IPS-NIHi11 (cell line): ENCODE measurements at regions not wholly inside any gene's neighbourhood (a gene's known extent, or its start where the extent isn't known, plus 50 kb on each side); places are given as distances from the start of the nearest gene placed in this dataset.
"Not testable (repeated sequence)": the region's sequence is repeated elsewhere in the genome, so short reads cannot be mapped to it uniquely, and the experiment has no call there.

Experiments
- DNase-seq: peaks from one replicate; pipeline ENCODE4 v3.0.0; 2012; ENCODE audit warnings: mixed read lengths, low spot score

DNA sequence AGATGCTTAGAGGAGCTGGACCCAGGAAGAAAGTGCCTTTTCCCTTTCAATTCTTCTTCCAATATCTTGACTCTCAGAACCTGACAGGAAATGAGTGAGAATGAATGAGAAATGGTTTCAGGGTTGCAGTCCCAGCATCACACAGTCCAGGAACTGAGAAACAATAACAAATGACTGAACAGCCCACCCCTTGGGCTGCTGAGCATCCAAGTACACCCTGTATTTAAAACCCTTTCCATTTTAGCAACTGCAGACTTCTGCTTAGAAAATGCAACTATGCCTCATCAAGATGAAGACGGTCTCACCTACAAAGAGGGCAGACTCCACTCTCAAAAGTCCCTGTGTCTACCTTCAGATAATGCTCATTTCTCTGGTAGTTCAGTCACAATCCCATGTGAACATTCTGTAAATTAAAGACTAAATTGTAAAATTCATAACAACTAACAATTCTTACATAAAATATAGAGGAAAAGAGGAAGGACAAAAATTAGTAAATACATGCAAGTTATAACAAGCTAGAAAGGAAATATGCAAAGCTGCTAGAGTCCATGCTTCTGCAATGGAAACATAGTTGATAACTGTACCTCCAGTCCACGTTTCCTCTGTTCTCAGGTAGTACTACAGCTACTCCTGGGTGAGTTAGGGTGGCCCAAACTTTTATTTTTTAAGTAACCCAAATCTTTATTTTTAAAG, 316.5 kb downstream of the ICE1 start:
- no peak for DNase-seq

DNA sequence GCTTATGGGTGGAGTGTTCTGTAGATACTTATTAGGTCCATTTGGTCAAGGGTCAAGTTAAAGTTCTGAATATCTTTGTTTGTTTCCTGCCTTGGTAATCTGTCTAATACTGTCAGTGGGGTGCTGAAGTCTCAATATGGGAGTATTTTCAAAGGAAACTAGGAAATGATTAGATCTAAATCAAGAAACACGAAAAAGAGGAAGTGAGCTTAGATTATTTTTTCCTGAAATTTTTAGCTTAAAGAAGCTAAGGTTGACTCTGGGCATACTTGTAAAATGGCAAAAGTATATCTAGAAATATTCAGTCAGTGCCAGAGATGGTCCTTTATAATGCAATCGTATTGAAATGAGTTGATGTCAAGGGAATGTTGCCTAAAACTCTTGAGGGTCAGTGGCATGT, 313.5 kb downstream of the ICE1 start:
- DNase-seq, result no peak

DNA sequence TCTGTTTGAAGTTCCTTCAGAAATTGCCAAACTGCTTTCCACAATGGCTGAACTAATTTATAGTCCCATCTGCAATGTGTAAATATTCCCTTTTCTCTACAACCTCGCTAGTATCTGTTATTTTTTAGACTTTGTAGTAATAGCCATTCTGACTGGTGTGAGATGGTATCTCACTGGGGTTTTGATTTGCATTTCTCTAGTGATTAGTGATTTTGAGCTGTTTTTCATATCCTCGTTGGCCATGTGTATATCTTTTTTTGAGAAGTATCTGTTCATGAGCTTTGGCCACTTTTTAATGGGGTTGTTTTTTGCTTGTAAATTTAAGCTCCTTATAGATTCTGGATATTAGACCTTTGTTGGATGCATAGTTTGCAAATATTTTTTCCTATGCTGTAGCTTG, 310.6 kb downstream of the ICE1 start:
- DNase-seq, result not testable (repeated sequence)

DNA sequence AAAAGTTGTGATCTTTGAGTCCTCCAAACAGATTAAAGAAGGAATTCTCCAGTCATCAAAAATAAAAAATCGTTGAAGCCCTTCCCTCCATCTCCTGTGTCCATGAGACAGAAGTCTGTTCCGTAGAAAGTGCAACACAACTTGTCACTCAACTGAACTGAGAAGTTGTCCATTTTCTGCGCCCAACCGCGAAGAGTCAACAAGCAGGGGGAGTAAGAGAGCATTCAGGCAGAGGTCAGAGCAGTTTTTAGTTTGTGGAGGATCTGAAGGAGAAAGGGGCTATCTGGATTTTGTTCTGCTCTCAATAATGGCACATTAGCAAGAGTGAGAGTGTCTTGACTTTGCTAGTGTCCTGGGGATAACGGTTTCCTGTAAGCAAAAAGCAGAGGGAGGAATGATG, 303.9 kb downstream of the ICE1 start:
- DNase-seq, result no peak

DNA sequence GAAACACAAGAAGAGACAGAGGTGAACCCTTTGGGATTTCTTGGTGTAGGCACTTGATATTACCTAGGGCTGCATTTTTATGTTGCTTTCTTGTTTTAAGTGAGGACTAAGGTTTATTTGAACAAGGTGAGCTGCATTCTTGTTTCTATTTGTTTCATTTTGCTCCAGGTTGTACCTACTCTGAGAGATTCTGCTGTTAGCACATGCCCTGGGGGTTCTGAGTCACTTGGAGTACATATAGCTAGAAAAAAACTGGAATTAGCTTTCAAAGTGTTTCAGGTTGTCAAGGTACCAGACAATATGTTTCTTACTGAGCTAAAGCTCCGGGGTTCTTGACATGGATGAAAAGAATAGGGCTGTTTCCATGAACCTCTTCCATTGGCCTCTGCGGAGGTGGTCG, 299.4 kb downstream of the ICE1 start:
- no peak for DNase-seq

DNA sequence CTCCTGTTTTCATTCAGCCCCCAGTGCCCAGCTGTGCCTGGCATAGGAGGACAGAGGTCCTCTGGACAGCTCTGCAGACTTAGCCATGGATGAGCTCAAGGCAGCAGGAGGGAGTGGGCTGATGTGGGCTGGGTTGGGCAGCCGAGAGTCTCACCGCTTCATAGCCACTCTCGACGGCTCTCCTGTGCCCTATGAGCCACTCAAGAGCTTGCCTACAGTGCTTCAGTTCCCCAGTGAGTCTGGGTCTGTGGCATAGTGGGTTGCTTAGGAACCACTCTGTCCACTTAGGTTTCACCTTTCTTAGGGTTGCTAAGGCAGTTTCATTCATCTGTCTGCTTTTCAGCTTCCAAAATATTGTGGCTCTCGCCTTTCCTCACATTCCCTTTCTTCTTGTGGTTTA, 296.8 kb downstream of the ICE1 start:
- DNase-seq, result no peak

DNA sequence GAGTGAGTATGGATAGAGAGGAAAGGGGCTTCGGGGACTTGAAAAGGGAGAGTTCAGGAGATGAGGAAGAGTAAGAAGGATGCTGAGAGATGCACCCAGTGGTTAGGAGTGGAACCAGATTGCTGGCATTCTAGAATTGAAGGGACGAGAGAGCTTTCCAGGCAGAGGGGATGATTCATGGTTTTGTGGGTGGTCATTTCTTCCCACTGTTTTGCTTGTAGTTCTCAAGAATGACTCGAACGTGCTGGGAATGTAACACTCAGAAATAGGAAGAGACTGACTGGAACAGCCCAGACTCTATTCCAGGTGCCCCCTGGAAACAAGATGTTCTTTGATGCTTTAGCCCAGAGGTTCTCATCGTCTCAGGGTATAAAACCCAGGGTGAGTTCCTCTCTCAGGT, 294.2 kb downstream of the ICE1 start:
- no peak for DNase-seq

DNA sequence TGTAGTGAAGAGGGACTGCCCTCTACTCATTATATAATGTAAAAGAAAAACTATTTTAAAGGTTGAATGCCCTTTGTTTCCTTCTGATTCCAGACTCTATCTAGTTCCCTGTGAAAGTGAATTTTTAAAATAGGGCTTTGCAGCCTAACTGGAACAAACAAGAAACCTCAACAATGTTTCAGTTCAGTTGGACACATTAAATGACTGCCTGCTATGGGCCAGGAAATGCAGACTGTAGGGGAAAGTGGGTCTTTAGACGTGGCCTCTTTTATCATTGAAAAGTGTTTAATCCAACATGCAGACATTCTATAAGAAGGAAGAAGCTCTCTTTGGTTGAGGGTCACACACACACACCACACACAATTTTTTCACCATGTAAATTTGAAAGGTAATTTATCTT, 289.1 kb downstream of the ICE1 start:
- no peak for DNase-seq

DNA sequence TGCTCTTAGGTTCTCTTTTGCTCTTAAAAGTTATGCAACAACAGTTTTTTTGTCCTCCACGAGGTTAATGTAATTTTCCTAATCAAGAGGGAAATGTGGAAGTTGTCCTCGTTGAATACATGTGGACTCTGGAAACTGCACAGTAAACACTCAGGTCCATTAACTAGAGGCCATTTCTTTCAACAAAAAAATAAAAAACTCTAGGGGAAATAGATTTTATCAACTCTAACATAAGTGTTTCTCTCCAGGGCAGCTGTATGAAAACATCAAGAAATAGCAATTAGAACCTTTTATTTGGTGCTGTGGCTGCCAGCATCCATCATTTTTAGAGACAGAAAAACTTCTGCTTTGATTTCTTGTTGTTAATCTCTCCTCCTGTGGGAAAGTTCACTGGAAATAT, 288.6 kb downstream of the ICE1 start:
- DNase-seq, result no peak

DNA sequence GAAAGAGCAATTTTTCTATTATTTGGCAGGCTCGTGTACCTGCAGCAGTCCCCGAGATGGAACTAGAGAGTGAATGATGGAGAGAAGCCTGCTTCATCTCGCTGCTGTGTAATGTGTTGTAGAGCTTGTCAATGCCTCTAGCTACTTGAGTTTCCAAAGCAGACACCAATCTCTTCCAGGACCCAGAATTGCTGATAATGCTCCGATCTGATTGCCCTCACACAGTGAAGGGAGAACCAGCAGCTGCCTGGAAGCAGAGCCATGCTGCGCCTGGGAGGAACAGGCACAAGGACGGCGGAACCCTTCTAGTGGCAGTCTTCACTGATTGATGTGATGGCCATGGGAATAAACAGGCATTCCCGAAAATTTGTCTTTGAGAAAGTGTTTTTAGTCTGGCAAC, 288.0 kb downstream of the ICE1 start:
- DNase-seq, result no peak

DNA sequence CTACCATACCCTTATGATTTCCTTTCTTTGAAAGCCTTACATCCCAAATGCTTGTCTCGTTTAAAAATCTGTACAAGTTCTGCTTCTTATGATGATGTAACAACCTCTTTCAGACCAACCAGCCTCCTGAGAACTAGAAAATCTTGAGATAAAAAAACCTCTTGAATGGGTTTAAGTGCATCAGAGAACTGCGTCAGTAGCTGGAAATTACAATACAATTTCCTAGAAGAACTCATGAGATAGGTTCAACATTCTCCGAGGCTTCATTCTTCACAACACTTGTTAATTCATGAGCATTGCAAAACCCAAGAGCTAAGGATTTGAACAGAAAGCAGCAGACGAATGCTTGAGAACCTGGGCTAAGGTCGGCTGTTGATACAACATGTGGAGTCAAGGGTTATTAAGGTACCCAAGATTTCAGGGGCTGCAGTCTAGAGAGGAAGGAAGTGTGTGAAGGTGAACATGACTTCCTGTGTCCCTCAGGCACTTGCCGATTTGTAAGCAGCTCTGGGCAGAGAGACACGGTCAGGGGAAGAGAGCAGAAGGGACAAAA, 286.0 kb downstream of the ICE1 start:
- DNase-seq, result no peak

DNA sequence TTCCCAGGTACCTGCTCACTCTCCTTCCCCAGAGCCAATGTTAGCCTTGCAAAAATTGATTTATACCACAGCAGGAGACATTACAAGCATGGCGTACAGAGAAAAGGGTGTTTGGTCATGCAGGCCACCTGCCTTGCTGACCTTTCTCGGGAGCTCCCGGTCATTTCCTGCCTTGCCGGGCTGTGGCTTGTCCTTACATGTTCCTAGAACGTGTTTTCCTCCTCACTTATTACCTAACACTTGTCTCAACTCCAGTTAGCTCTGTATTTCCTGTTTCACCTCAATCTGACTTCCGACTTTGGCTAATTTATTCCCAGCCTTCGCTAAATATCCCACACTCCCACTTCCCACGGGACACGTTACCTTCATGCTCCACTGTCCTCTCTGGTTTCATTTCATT, 282.5 kb downstream of the ICE1 start:
- no peak for DNase-seq

DNA sequence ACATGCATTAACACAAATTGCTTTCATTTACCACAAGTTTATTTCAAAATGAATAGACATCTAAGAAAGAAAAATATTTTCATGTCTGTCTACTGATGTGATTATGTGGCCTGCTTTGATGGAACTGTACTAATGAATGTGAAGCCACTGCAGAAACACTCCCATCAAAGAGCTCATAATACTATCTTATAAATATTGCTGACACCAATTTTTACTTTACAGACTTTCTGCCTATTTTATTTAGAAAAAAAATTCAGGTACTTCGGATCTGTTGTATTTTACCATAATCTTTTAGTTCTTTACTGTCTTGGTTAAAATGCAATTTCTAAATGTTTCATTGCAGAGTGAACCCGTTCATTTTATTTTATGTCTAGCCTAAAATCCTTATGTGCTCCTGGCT, 281.9 kb downstream of the ICE1 start:
- DNase-seq, result no peak

DNA sequence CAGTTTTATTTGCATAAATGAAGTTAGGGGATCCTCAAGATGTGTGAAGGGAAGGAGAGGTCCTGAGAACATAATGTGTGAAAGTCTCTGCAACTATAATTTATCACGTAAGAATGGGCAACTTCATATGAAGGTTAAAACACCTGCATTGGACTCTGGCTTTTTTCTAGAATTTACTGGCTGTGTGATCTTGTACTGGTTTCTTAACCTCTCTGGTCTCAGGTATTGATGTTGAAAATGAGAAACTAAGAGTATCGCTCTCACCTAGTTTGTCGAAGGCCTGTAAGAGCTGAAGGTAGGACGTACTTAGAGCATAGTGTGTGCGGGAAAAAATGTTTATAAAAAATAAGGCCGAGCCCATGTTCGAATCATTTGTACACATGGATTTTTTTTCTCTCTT, 280.5 kb downstream of the ICE1 start:
- no peak for DNase-seq

DNA sequence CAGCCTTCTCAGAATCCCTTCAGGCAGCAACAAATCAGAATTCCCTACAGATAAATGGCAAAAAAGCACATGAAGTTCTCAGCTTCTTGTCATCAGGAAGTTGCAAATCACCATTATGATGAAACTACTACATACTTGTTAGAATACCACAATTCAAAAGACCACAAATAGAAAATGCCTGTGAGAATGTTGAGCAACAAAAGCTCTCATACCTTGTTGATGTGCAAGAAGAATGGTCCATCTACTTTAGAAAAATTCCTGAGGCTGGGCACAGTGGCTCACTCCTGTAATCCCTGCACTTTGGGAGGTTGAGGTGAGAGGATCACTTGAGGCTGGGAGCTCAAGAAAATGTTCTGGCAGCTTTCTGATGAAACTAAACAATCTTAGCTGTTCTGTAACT, 278.1 kb downstream of the ICE1 start:
- DNase-seq, result no peak

DNA sequence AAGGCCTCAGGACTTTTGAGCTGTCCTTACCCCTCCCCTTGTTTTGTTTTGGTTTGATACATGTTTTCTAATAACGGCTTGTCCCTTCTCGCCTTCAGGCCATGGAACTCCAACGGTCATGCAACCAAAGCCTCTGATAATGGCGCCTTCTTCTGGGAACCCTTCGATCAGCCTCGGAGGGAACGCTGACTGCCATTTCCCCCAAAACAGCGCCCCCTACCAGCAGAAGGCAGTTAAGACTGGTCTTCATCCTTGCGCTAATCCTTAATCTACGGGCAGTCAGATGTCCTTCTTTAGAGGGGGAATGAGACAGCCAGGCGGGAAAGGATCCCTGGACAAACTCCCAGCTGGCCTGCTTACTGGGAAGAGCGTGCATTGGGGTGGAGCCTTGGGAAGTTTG, 276.6 kb downstream of the ICE1 start:
- DNase-seq, result peak; percentile 18

DNA sequence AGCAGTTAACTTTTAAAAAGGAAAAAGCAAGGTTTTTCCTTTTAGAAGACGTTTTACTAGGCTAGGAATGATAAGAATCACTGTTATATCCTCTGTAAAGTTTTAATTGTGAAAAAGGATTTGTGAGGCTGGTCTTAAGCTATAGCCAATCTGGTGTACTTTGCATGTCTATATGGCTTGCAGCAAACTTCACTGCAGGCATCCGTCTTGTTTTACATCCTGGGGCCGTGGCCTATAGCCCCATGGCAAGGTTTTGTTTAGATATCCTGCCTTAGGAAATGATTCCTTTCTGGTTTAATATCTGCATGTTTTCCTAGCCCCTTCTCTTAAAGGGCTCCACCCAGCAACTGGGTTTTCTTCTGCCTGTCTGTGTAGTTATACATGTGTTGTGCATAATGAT, 272.8 kb downstream of the ICE1 start:
- no peak for DNase-seq

DNA sequence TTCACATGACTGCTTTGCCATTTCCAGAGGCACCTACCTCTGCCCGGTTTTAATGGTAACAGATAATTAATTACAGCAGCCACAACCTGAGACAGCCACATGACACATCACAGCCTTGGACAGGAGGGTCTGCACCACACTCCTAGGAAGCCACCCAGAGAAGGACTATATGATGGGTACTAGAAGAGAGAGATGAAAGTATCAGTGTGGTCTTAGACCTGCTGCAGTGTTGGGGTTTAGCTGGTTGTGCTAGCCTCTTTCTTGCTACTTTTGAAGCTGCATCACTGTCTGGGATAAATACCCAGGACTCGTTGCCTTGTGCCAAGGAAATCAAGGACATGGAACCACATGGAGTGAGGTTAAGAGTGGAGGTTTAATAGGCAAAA, 266.4 kb downstream of the ICE1 start:
- DNase-seq, result no peak

DNA sequence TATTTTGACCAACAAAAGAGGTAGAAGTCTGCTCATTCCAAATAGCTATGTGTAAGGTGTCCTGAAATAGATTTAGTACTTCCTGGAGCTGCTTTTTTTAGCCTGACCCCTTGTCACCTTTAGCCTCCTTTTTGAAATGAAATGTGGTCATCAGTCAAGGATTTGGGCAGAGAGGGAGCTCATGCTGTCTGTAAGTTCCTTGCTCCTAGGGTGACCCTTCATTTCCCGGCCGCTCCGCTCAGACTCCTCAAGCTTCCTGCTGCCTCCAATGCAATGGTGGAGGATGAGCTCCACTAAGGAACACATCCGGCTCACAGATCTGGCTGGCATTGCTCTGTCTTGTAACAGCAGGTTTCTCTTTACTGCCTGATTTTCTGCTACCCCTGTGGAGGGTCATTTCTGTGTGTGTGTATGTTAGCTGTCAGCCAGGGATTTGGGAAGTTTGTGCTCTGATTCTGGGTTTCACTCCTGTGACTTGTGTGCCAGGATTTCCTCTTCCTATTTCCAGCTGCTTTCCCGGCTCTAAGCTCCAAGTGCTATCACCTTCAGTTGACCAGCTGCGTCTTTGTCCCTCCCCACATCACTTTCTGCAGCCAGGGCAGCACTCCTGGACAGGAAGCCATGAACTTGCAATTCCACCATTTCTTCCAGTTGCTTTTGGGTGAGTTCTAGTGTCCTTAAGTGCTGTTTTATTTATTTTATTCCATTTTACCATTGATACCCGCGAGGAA, 265.9 kb downstream of the ICE1 start:
- DNase-seq, result no peak

DNA sequence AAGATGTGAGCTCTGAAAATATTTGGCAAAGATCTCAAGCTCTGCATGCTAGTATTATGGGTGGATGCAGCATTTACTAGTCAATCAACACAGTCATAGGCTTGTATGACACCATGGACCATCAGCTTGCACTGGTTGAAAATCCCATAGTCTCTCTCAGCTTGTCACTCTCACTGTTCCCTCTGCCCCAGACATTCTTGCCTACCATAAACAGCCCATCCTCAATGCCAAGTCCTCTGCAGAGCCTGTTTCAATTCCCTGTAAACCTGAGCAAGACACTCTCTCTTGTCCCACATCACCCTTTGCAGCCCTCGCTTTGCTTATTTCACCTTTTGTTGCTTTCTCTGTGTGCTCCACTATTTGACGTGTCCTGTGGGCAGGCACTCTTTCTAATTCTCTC, 264.6 kb downstream of the ICE1 start:
- no peak for DNase-seq

DNA sequence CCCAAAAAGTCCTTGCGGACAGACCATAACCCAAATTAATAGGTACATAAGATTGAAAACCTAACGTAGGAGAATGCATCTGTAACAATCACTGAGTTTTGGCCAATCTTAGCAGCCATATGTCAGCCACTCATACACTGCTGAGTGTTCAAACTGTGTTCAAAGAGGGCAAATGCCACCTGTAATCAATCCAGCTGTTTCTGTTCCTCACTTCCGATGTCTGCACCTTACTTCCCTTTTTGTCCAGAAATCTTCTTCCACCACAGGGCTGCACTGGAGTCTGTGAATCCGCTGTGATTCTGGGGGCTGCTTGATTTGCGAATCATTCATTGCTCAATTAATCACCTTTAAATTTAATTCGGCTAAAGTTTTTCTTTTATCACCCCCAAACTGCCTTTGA, 263.9 kb downstream of the ICE1 start:
- no peak for DNase-seq

DNA sequence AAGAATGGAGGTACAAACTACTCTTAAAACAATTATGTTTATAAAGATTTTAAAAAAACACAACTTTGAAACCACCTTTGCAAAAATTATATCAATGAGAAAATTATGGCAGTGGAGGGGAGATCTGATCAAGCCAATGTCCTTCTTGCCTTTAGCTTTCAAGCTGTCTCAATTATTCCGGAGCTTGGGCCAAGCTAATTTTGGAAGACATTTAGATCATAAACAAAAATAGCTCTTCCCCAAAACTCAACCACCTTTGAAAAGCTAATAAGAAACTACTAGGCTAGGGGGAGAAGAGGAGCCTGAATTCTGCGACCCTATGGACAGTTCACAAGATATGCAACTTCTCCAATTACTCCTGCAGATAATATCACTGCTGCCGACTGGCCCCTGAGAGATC, 263.3 kb downstream of the ICE1 start:
- DNase-seq, result no peak

DNA sequence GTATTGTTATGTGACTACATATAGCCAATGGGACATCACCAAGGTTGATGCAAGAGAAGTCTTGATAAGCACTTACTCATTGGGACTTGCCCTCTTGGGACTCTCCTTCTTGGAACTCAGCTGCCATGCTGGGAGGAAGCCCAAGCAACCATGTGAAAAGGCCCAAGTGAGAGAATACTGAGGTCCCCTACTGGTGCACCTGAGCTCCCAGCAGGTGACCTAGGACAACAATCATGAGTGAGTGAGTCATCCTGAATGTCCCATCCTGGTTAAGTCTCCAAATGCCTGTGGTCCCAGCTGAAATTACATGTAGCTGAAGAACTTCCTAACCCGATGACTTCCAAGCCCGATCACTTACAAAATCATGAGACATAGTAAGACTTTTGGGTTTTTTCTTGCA, 260.7 kb downstream of the ICE1 start:
- DNase-seq, result no peak

DNA sequence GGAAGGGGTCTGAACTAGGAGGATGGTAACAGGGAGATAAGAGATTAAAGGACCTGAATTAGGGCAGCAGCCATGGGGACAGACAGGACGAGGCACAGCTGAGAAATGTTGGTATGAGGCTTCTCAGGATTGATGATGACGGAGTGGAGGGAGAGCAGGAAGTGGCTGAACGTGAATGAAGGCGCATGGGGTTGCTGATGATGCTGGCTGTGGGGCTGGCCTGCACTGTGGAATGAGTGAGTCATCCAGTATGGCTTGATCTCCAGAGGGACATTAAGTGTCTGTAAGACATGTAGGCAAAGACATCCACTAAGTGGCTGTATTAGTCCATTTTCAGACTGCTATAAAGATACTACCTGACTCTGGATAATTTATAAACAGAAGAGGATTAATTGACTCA, 256.4 kb downstream of the ICE1 start:
- DNase-seq, result no peak
